SKM-1 (cell line): ENCODE measurements at regions not wholly inside any gene's neighbourhood (a gene's known extent, or its start where the extent isn't known, plus 50 kb on each side); places are given as distances from the start of the nearest gene placed in this dataset.
A peak's percentile ranks its signal among the peaks of the same experiment; 100 is the strongest.

Experiments
- DNase-seq: peaks from one replicate; lab custom pipeline; 2025; ENCODE audit not compliant: unreplicated experiment; lab: John Stamatoyannopoulos, UW

- no peak for DNase-seq
These were observed 61.1 kb upstream of the PPP2R5A start for GRCh38 chr1:212224102-212224501.

- no peak for DNase-seq
These were observed 59.8 kb upstream of the PPP2R5A start for GRCh38 chr1:212225416-212225815.

GRCh38 chr1:212225871-212226302 is 59.3 kb upstream of the PPP2R5A start:
- no peak for DNase-seq

- DNase-seq, result no peak
These were observed 58.7 kb upstream of the PPP2R5A start for GRCh38 chr1:212226467-212226866.

GRCh38 chr1:212228076-212228475 is 57.1 kb upstream of the PPP2R5A start:
- DNase-seq, result no peak

- DNase-seq, result no peak
These were observed 56.6 kb upstream of the PPP2R5A start for GRCh38 chr1:212228591-212229119.

- no peak for DNase-seq
These were observed 55.6 kb upstream of the PPP2R5A start for GRCh38 chr1:212229654-212230053.

- DNase-seq, result no peak
These were observed 54.9 kb upstream of the PPP2R5A start for GRCh38 chr1:212230329-212230728.

GRCh38 chr1:212231372-212231771 is 53.8 kb upstream of the PPP2R5A start:
- DNase-seq, result no peak

GRCh38 chr1:212232090-212232489 is 53.1 kb upstream of the PPP2R5A start:
- peak; percentile 54 for DNase-seq

GRCh38 chr1:212233321-212233720 is 51.9 kb upstream of the PPP2R5A start:
- DNase-seq, result no peak

GRCh38 chr1:212234431-212235395 is 50.5 kb upstream of the PPP2R5A start:
- peak; percentile 96 for DNase-seq
